Germinal center (tissue), 1 donor: ENCODE measurements at regions not wholly inside any gene's neighbourhood (a gene's known extent, or its start where the extent isn't known, plus 50 kb on each side); places are given as distances from the start of the nearest gene placed in this dataset.

Experiments used
- DNase-seq: peaks from one replicate; pipeline ENCODE4 v3.0.0; 2012; ENCODE audit warnings: mixed read lengths, low spot score

- DNase-seq, result no peak
These were observed 133.3 kb downstream of the KLF12 start for GRCh38 chr13:74000876-74001275.

DNA sequence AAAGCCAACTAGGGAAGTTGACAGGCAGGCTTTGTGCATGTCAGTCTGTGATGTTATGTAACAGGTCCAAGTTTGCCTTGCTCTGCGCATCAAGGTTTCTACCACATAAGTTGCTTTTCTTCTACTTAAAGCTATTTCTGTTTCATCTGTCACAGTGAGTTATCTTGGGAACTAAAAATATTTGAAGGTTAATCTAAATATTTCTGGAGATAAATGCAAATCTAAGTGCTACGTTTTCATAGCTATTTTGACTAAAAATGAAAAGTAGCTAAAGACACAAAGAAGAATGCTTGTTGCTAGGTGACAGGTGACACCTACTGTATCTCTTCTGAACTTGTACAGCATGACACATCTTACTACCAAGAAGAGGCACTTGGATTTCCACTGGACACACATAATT, 135.6 kb downstream of the KLF12 start:
- peak; percentile 30 for DNase-seq

DNA sequence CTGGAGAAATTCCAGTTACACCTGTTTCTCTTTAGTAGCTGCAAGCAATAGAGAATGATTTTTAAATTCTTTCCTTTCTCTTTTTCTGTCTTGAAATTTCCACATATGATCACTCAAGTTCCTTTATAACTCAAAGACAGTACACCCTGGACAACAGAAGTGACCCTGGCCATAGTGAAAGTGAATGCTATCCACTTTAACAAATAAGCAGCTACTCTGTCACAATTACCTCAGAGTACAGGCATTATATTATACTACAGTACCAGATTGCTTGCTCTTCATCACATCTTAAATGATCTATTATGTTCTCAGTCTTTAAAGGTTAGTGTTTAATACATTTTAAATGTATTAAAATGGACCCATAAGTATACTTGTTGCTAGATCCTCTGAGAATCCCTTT, 136.2 kb downstream of the KLF12 start:
- no peak for DNase-seq

DNA sequence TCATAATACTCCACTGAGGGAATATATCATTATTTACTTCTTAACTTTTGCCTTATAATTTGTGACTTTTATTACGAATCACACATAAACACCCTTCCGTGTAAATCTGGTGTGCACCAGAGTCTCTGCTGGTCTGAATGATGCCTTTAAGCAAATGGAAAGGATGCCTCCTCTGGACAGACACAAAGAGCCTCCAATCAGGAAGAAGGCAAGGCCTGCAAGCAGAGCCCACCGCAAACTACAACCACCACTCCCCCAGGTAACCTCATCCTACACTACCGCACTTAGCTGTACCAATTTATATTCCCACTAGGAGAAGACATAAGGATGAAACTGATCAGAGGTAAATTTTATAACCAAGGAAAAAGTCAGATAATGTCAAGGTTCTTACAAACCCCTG, 137.6 kb downstream of the KLF12 start:
- no peak for DNase-seq

GRCh38 chr13:73995736-73996135, 138.5 kb downstream of the KLF12 start:
- no peak for DNase-seq

DNA sequence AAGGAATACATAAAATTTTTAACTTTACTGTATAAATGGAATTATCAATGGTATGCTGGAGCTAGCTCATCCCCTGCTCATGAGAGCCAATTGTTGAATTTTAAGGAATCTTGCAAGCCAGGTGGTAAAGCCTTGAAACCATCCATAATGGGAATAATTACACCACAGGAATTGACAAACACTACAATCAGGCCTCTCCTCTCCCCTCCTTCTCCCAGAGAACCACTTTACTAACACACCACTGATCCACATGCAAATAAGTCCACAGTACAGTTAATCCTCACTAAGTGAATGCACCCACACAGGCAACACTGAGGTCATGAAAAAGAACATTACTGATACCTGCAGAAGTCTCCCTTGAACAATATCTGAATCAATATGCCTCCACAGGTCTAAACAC, 140.5 kb downstream of the KLF12 start:
- no peak for DNase-seq

- peak; percentile 30 for DNase-seq
These were observed 142.3 kb downstream of the KLF12 start for GRCh38 chr13:73991884-73992283.

GRCh38 chr13:73991384-73991783, 142.8 kb downstream of the KLF12 start:
- DNase-seq, result peak; percentile 24

GRCh38 chr13:73989244-73989843, 144.9 kb downstream of the KLF12 start:
- DNase-seq, result no peak

GRCh38 chr13:73988461-73988860, 145.7 kb downstream of the KLF12 start:
- DNase-seq, result no peak

GRCh38 chr13:73987618-73988017, 146.6 kb downstream of the KLF12 start:
- DNase-seq, result no peak

DNA sequence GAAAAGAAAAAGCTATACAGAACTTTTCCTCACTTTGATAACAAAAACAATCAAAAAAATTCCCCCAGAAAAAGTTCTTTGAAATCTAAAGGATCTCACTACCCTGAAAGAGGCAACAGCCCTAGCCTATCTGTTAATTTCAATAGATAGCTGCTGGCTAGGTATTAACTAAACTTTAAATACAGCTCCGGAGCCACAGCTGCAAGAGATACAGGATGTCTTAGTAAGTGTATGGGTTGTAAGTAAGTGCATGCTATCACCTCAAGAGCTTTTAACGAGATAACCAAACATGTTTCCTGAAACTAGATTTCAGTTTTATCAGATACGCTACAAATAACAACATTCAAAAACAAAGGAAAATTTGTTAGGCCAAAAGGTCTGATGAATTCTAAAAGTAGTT, 148.4 kb downstream of the KLF12 start:
- DNase-seq, result no peak

DNA sequence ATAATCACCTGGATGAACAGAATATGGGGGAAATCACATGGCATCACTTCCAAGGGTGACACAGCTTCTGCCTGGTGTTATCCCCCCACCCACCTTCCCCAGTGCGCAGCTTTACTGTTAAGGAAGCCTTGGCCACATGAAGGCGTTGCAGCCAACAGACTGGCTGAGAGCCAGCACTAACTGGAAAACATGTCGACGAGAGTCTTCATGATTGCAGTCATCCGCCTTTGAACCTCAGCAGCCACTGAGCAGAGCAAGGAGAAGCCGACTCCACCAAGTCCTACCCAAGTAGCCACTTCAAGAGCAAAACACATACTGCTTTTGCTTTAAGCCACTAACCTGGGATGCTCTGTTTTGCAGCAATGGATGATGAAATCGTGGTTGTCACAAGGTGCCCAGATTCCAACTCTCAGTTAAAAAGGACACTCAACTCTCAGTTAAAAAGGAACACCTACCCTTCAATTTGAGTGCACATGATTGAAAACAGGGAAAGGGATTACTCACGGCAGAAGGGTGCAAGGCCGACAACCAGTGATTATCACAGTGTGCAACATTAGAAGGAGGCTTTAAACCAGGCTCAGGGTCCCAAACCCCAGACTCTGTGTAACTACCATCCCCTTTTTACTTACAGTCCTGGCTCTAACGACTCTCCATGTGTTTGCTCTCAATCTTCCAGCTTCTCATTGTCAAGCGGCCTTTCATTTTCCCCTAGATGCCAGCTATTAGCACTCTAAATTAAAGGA, 149.1 kb downstream of the KLF12 start:
- no peak for DNase-seq

GRCh38 chr13:73984201-73984600, 150.0 kb downstream of the KLF12 start:
- DNase-seq, result no peak

GRCh38 chr13:73983109-73983508, 151.1 kb downstream of the KLF12 start:
- no peak for DNase-seq

DNA sequence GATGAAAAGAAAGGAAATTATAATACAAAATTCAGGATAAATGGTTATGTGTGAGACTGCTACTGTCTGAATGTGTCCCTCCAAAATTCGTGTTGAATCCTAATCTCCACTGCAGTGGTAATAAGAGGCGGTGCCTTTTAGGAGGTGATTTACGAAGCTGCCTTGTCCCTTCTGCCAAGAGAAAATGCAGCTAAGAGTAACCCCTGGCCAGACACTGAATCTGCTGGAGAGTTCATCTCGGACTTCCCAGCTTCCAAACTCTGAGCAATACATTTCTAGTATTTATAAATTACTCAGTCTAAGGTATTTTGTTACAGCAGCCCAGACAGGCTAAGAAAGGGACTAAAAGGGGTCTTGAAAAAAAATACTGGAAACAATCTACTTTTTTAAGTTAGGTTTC, 152.6 kb downstream of the KLF12 start:
- no peak for DNase-seq

DNA sequence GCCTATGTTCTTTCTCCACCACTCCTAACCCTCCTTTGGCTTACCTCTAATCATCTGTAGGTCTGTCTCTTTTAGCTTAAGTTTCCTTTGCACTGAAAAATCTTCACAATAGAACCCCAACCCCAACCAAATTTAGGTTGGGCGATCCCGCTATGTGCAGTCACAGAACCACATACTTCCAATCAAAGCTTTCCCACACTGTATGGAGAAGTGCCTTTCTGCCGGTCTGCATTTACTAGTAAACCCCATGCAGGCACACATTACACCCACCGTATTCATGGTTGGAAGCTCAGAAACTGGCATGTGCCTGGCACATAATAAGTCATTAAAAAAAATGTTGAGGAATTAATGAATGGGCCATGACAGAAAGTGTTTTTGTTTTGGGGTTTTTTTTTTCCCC, 158.4 kb downstream of the KLF12 start:
- DNase-seq, result no peak

DNA sequence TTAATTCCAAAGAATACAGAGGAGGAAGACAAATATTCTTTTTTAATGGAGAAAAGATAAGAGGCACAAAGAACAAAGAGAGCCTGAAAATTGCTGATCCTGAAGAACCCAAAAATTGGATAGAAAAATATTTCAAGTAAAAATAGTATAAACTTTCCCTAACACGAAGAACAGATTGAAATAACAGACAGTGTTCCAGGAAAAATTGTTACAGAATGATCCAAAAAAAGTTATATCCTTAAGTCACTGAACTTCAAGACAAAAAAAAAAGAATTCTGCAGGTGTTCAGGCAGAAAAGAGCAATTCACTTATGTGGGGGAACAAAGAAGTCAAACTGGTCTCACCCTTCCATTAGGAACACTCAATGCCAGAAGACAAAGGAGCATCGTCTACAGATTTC, 160.2 kb downstream of the KLF12 start:
- no peak for DNase-seq

DNA sequence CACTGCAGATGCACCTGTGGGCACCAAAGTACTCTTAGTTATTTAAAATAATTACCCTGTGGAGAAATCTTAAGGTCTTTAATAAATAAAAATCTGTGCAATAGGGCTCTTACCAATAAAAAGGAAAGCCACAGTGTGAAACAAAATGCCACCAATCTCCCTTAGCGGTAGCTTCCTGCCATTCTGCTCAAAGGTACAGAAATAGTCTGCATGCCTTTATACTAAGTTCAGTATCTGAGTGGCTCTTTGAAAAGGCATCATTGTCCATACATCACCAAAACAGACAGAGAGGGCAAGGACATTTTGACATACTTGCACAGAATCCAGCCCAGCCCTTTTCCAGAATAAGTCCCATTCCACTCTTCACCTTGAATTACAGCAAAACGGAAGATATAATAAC, 161.0 kb downstream of the KLF12 start:
- no peak for DNase-seq

DNA sequence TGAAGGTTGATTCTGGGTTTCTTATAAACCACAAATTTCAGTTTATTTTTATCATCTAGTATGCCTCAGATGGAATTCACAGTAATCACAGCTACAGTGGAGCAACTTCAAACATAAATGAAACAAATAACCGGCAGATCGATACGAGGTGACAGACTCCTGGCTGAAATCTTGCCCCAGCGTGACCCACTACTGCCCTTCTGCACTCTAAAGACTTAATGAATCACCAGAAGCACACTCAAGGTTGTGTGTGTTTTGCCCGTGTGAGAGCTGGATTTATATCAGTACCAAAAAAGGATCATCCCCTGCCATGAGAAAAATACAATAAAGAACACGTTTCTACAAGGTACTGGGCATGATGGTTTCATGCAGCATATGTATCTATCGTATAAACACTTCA, 161.7 kb downstream of the KLF12 start:
- no peak for DNase-seq

GRCh38 chr13:73971481-73971880, 162.7 kb downstream of the KLF12 start:
- DNase-seq, result no peak

- DNase-seq, result no peak
These were observed 163.7 kb downstream of the KLF12 start for GRCh38 chr13:73970421-73971055.

- peak; percentile 33 for DNase-seq
These were observed 166.6 kb downstream of the KLF12 start for GRCh38 chr13:73967397-73968165.
